Psoas muscle (tissue), 7 donors: ENCODE measurements at regions not wholly inside any gene's neighbourhood (a gene's known extent, or its start where the extent isn't known, plus 50 kb on each side); places are given as distances from the start of the nearest gene placed in this dataset.

Experiments
- ATAC-seq, 4 donors: fragments of 200-7000 bp; cut with Tn5 transposase; one replicate each; pipeline ENCODE4 v1.9.1; 2020; ENCODE audit warnings: moderate library complexity in 3 of 4, mild to moderate bottlenecking in 2 of 4
- DNase-seq, 2 donors: peaks; one replicate each; pipeline ENCODE4 v3.0.0-alpha.2; 2020
- H3K27ac ChIP-seq: fragments of 200-600 bp; one replicate; pipeline ENCODE4 v1.8.0; 2022
- H3K27me3 ChIP-seq, 3 donors: fragments of 200-600 bp in 1 of 3; one replicate each; pipeline versions ENCODE4 v1.6.1 to v1.8.0; 2013 to 2022; ENCODE audit warnings: low read length in 2 of 3, mild to moderate bottlenecking in 2 of 3, moderate library complexity in 1 of 3; ENCODE audit not compliant: insufficient read depth in 3 of 3
- H3K36me3 ChIP-seq, 2 donors: fragments of 200-600 bp in 1 of 2; one replicate each; pipeline versions ENCODE4 v1.6.1 to v1.8.0; 2013 to 2022; ENCODE audit warnings: low read depth in 1 of 2, mild to moderate bottlenecking in 1 of 2, moderate library complexity in 1 of 2; ENCODE audit not compliant: insufficient read depth in 1 of 2
- H3K4me1 ChIP-seq: fragments of 200-600 bp; one replicate; pipeline ENCODE4 v1.8.0; 2022
- H3K4me3 ChIP-seq: fragments of 200-600 bp; one replicate; pipeline ENCODE4 v1.8.0; 2022; ENCODE audit warnings: mild to moderate bottlenecking
- H3K9me3 ChIP-seq: fragments of 200-600 bp; one replicate; pipeline ENCODE4 v1.8.0; 2022
- CTCF ChIP-seq: fragments of 200-600 bp; IDR thresholded peaks from one replicate; pipeline ENCODE4 v1.8.0; 2022; ENCODE audit warnings: antibody characterized with exemption
- WGBS, 3 donors: extraction: QIAGEN DNeasy Blood & Tissue Kit; methylation state at CpG; one replicate each; pipeline versions ENCODE4 v1.1.6 to v1.1.7; 2013; 5-methylcytosine and 5-hydroxymethylcytosine counted together
- intact Hi-C, 2 donors: fragments of 100-400 bp; cut with DNase I; formaldehyde crosslinking; loops; one replicate each; pipeline versions ENCODE4 v1.11.0 to v1.14.2; 2022
- donor health status: healthy with polysubstance abuse.
- donor health status: DM: no; HTN: no; CAD: no; lungs with moderate emphysema.
- donor health status: Bipolar disorder and iron deficiency.
- donor health status: healthy.
- donor health status: DM: yes; HTN: yes; CAD: no.
- donor health status: DM: no; HTN: no; CAD: no.
- donor health status: DM: yes; HTN: yes; CAD: no.

DNA sequence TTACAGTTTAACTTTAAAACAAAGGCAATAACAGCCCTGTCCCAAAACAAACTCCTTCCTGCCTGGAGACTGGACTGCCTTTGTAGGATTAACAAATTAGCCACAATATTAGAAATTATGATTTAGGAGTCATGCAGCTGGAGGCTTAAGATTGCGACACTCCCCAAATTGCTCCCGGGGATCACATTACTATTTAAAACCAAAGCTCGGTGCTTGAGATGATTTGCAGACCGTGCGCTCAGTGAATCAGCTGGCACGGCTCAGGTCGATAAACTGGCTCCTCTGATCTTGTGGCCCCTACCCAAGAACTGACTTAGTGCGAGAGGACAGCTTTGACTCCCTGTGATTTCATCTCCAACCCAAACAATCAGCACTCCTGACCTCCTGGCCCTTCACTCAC is 829.3 kb downstream of the NLGN4X start:
- no peaks in the 10 kb centered on the region for H3K27me3 ChIP-seq
- no peaks in the 10 kb centered on the region for H3K36me3 ChIP-seq
- DNase-seq (peak in 1 of 2 donors; percentile 54), ATAC-seq (no peak)
- no peaks in the 10 kb centered on the region for H3K4me1 ChIP-seq
- intact Hi-C loops, result no loop called here
- no peaks in the 10 kb centered on the region for H3K9me3 ChIP-seq
- TF ChIP-seq CTCF, result no peak
- WGBS, 3 donors, result 16 to 31% (median 26%) methylated on average over 8 of the region's 8 CpGs
- no peak overlapping the region for H3K4me3 ChIP-seq
- no peak overlapping the region for H3K27ac ChIP-seq

DNA sequence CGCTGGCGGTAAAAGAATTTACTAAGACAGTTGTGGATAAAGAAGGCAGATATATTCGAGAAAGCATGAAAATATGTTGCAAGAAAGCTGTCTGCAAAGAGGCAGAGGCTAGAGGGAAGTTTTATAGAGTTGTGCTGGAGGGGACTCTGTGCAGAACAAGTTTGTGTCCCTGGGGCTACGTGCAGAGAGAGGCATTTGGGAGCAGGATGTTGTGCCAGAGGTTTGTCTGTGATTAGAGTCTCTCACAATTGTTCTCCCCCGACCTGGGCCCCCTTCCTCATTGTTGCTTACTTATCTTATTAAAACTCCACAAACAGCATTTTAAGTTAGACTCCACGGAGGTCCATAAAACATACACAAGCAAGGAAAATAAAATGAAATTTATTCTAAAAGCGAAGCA is 831.3 kb downstream of the NLGN4X start:
- H3K9me3 ChIP-seq, result no peaks in the 10 kb centered on the region
- H3K27me3 ChIP-seq, result no peaks in the 10 kb centered on the region
- no peaks in the 10 kb centered on the region for H3K4me1 ChIP-seq
- ATAC-seq (no peak), DNase-seq (no peak)
- 56 to 60% (median 58%) methylated on average over 7 of the region's 7 CpGs for WGBS, 3 donors
- no peak for TF ChIP-seq CTCF
- intact Hi-C loops, result no loop called here
- H3K4me3 ChIP-seq, result no peak overlapping the region
- no peak overlapping the region for H3K27ac ChIP-seq
- H3K36me3 ChIP-seq, result no peaks in the 10 kb centered on the region

- no peak for TF ChIP-seq CTCF
- intact Hi-C loops, result no loop called here
- Histone ChIP-seq H3K27ac (no peak overlapping the region), H3K36me3 (no peaks in the 10 kb centered on the region), H3K4me3 (no peak overlapping the region), H3K4me1 (no peaks in the 10 kb centered on the region), H3K27me3 (no peaks in the 10 kb centered on the region), H3K9me3 (no peaks in the 10 kb centered on the region)
- ATAC-seq, result no peak
- DNase-seq, result no peak
- 75 to 87% (median 86%) methylated on average over 12 to 14 of the region's 14 CpGs for WGBS, 3 donors
These were observed 838.3 kb downstream of the NLGN4X start for GRCh38 chrX:5390376-5390775.

GRCh38 chrX:5388087-5388486 is 840.6 kb downstream of the NLGN4X start:
- H3K27me3 ChIP-seq, result no peaks in the 10 kb centered on the region
- no peak overlapping the region for H3K4me3 ChIP-seq
- no peak for ATAC-seq
- TF ChIP-seq CTCF, result no peak
- DNase-seq, result no peak
- WGBS, 3 donors, result 52 to 59% (median 54%) methylated on average over 6 of the region's 6 CpGs
- H3K9me3 ChIP-seq, result no peaks in the 10 kb centered on the region
- no peaks in the 10 kb centered on the region for H3K36me3 ChIP-seq
- H3K4me1 ChIP-seq, result no peaks in the 10 kb centered on the region
- H3K27ac ChIP-seq, result no peak overlapping the region
- intact Hi-C loops, result no loop called here

DNA sequence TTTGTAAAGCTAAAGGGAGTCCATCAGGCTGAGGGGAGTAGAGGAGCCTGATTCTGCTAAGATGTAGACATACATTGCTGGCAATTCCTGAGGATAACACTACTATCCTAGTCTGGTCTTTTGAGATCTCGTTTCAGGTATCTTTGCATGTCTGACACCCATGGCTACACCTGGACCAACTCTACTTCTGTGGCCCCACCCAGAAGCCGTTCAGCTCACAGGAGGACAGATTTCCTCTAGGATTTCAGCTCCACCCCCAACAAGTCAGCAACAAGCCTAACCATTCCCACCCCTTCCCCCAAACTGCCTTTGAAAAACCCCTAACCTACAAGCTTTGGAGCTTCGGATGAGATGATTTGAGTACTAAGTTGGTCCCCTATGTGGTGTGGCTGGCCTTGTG is 848.2 kb downstream of the NLGN4X start:
- intact Hi-C loops, result no loop called here

More for the DNA sequence above, 848.2 kb downstream of the NLGN4X start:
- ATAC-seq (no peak), DNase-seq (no peak)
- Histone ChIP-seq H3K27me3 (no peaks in the 10 kb centered on the region), H3K4me1 (no peaks in the 10 kb centered on the region), H3K27ac (no peak overlapping the region), H3K4me3 (no peak overlapping the region), H3K9me3 (no peaks in the 10 kb centered on the region), H3K36me3 (no peaks in the 10 kb centered on the region)
- WGBS, 3 donors, result 54 to 61% (median 59%) methylated on average over 3 of the region's 3 CpGs
- no peak for TF ChIP-seq CTCF
